HG02571 (cell line): ENCODE measurements at regions not wholly inside any gene's neighbourhood (a gene's known extent, or its start where the extent isn't known, plus 50 kb on each side); places are given as distances from the start of the nearest gene placed in this dataset.
"Not testable (repeated sequence)": the region's sequence is repeated elsewhere in the genome, so short reads cannot be mapped to it uniquely, and the experiment has no call there.

Source experiments
- ATAC-seq: cut with Tn5 transposase; IDR thresholded peaks from one replicate; pipeline ENCODE4 v1.9.1; 2021; ENCODE audit warnings: mild to moderate bottlenecking, moderate library complexity; ENCODE audit not compliant: unreplicated experiment

GRCh38 chr20:54995011-54995410, 519.6 kb downstream of the DOK5 start:
- ATAC-seq = no peak

DNA sequence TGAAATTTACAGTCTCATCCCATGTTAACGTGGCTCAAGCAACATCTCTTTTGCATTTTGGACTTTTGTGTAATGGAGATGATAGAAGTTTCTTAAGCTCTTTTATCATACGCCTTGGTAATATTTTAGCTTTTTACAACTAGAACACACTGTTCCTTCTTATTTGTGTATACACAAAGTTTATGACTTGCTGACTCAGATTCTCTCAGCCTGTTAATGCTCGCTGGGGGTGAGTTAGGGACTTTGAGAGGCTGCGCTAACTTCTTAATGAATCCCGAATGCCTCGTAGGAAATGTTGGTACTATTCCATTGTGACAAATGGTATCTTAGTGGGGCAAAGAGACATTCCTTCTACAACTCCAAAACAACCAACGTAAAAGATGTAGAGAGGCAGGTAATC, 509.7 kb downstream of the DOK5 start:
- ATAC-seq = no peak

DNA sequence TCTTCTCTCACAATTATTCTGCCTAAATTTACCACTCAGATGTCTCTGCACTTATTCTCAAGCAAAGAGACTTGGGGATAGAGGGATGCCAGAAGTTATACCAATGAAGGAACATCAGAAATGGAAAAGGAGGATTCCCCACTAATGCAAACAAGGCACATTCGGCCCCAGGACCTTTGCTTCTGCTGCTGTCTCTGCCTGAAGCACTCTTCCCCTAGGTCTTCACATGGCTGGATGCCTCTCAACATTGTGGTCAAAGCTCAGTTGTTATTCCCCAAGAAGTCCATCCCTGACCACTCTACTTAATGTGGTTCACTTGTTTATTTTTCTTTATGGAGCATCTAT, 508.7 kb downstream of the DOK5 start:
- ATAC-seq = no peak

GRCh38 chr20:54983394-54984103, 508.2 kb downstream of the DOK5 start:
- not testable (repeated sequence) for ATAC-seq

- no peak for ATAC-seq
Observed at GRCh38 chr20:54981175-54981574, 505.8 kb downstream of the DOK5 start.

DNA sequence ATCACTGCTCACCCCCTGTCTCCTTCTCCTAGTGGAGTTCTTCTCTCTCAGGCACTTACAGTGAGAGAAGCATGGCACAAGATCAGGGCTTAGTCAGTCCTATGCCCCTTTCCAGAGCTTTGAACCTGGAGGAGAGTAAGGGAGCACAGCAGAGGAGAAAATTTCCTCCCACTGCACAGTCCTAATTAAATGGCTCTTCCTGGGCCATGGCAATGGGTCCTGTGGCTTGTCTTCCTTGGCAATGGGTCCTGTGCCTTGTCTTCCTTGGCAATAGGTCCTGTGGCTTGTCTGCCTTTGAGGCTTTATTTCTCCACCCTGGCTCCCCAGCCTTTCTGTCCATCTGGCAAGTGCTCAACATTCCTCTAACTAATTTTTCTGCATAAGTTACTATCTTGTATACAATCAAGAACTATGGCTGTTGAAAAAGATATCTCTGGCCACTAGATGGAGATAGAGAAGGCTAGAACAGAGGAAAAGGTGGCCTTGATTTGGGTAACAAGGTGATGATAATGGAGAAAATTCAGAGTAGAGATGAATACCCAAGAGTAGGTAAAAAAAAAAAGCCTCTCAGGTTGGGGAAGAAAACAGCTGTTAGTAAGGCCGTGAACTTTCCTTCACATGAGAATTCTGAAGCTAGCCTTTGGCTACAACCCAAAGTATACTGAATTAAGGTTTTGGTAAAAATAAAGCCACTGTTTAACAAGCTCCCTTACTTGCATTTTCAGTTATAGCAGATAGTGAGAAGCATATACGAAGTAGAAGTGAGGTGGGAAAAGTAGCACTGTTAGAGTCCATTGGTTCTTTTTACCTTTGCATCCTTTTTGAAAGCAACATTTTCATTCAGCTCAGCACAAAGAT, 504.9 kb downstream of the DOK5 start:
- no peak for ATAC-seq

GRCh38 chr20:54950304-54950703, 474.9 kb downstream of the DOK5 start:
- no peak for ATAC-seq

DNA sequence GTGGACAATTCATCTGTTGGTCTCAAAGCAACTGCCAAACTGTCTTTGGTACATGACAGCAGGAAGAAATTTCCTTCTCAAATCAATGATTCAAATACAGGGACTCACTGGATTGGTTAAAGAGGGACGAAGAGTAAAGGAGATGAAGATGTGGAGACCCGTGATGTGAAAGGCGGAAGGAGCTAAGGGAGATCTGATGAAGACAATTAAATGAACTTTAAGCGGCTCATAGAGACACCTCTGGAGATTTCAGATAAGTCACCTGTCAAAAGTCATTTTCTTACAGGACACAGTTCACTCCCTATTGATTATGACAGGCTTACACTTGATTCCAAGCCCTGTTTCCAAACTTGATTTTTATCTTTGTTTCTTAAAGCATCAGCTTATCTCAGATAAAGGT, 466.3 kb downstream of the DOK5 start:
- ATAC-seq = no peak

DNA sequence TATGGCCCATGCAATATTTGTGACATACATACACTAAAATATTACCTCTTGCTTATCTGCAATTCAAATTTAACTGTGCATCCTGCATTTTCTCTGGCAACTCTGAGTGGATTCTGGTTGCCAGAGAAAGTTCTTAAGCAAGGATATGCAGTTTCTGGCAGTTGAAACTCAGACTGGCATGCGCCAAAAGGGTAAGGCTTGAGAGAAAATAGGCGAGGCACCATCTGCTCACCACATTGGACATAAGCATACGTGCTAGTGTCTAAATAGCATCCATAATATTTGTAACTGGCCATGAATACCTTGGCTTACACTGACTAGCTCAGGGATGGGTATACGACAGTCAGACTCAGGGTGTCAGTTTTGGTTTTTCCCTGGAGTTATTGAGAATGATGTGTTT, 465.1 kb downstream of the DOK5 start:
- no peak for ATAC-seq

DNA sequence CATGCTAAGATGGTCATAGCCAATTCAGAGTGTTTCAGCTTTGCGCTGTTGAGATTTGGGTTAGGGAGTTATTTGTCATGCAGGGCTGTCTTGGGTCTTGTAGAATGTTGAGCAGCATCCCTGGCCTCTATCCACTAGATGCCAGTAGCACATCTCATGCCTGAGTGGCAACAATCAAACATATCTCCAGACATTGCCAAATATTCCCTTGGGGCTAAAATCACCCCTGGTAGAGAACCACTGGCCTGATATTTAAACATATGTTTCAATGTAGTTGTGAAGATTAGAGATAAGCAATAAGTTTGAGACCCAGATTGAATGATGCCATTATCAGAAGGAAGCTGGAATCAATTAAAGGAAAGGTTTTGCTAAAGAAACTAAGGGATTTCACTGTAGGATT, 463.3 kb downstream of the DOK5 start:
- ATAC-seq = no peak

- no peak for ATAC-seq
Observed at GRCh38 chr20:54933212-54933904, 458.0 kb downstream of the DOK5 start.

DNA sequence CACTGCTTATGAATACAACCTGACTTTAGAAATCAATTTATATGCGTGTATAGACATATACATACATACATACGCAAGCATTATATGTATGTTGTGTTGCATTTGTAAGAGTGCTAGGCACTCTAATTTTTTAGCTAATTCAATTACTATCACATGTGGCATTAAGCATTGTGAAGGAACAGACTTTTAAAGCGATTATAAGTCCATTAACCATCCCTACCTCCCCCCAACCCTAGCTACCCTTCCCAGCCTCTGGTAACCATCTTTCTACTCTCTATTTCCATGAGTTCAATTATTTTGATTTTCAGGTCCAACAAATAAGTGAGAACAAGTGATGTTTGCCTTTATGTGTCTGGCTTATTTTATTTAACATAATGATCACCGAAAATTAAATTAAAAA, 453.8 kb downstream of the DOK5 start:
- ATAC-seq = no peak

DNA sequence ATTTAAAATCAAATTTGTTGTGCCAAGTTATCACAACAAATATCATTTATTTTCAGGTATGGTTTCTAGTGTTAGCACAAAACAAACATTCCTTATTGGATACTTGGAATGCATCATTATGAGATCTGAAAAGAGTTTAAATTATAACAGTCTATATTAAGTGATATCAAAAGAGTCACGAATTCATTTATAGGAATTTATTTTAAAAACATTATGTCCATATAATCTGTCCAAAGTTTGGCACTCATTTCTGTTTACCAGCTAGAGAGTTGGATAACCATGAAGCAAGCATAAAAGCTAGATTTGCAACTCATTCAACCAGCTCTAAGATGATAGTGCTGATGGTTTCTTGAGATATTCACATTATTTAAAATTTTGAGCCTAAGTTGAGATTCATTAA, 453.2 kb downstream of the DOK5 start:
- ATAC-seq = no peak

DNA sequence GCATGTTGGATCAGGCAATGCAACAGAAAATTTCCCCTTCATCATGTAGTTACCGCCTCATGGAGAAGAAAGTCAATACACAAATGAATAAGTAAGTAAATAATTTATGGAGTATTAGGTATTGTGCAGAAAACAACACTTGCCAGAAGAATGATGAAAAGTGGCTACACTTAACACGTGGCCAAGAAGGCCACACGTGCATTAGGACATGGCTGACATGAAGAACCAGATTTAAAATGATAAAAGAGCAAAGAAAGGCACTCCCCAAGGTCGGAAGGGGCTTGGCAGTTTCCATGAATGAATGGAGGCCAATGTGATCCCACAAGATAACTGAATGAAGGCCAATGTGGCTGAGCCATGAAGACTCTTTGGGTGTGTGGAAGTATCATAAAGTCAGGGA, 447.2 kb downstream of the DOK5 start:
- no peak for ATAC-seq

GRCh38 chr20:54922096-54922495, 446.7 kb downstream of the DOK5 start:
- no peak for ATAC-seq

DNA sequence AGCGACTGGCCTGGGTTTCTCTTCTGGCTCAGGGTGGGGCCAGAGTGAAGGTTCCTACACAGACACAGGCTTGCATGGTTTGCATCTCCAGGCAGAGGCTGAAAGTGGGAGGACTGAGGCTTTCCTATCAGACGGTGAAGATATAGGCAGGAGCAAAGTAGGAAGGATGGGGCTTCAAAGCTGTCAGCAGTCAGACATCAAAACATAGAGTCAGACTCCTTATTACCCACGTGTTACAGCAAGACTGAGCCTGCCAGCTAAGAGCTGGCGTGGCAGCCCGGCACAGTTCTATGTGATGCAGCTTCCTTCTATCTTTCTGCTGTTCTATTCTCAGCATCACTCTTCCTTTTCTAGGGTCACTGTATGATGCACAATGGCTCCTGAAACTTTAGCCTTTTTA, 445.1 kb downstream of the DOK5 start:
- ATAC-seq = no peak

- ATAC-seq = not testable (repeated sequence)
Observed at GRCh38 chr20:54918993-54919392, 443.6 kb downstream of the DOK5 start.

- ATAC-seq = no peak
Observed at GRCh38 chr20:54914995-54915394, 439.6 kb downstream of the DOK5 start.

- no peak for ATAC-seq
Observed at GRCh38 chr20:54909702-54910101, 434.3 kb downstream of the DOK5 start.

GRCh38 chr20:54906134-54906533, 430.7 kb downstream of the DOK5 start:
- not testable (repeated sequence) for ATAC-seq

- ATAC-seq = no peak
Observed at GRCh38 chr20:54897787-54898186, 422.4 kb downstream of the DOK5 start.

GRCh38 chr20:54891907-54892306, 416.5 kb downstream of the DOK5 start:
- ATAC-seq = no peak
